GM12878 (cell line): ENCODE measurements at regions not wholly inside any gene's neighbourhood (a gene's known extent, or its start where the extent isn't known, plus 50 kb on each side); places are given as distances from the start of the nearest gene placed in this dataset.

ENCODE experiments used
- ATAC-seq: fragments of 200-7000 bp; cut with Tn5 transposase; 3 replicates; pipeline ENCODE4 v1.9.1; 2020; ENCODE audit warnings: mild to moderate bottlenecking, moderate library complexity
- BruUV-seq: library from RNA; stranded (reverse); fragments of 400-500 nt; replicated peaks from 2 replicates; lab custom pipeline; 2021; lab: Mats Ljungman, UMichigan
- CTCF ChIA-PET: fragments of 300-600 bp; sonication (Branson Sonifier 250); formaldehyde crosslinking; extraction: SDS; loops from one replicate; lab custom pipeline; 2021; ENCODE audit warnings: inconsistent platforms; lab: Yijun Ruan, JAX
- POLR2A ChIA-PET: fragments of 350-600 bp; formaldehyde crosslinking; extraction: SDS; loops from one replicate; lab custom pipeline; 2021; ENCODE audit warnings: inconsistent platforms; lab: Charles Lee
- RAD21 ChIA-PET: fragments of 300-600 bp; sonication (Branson Sonifier 250); formaldehyde crosslinking; loops from one replicate; lab custom pipeline; 2023; ENCODE audit warnings: antibody characterized with exemption; ENCODE audit not compliant: unreplicated experiment; lab: Charles Lee
- SMC1A ChIA-PET: fragments of 300-600 bp; sonication (Branson Sonifier 250); formaldehyde crosslinking; loops from one replicate; lab custom pipeline; 2023; ENCODE audit not compliant: unreplicated experiment, uncharacterized antibody; lab: Charles Lee
- DNase-seq: peaks from one replicate; pipeline ENCODE4 v3.0.0-alpha.2; 2011; ENCODE audit warnings: low read depth, low spot score
- FAIRE-seq: peaks from 3 replicates; lab custom pipeline; 2011; peaks lifted over from hg19 to GRCh38; lab: Jason Lieb, UNC
- H2AFZ ChIP-seq: 2 replicates; pipeline ENCODE4 v1.6.0; 2011; ENCODE audit warnings: low read depth, low read length, control low read depth; ENCODE audit not compliant: control insufficient read depth
- H3K27ac ChIP-seq: 2 replicates; pipeline ENCODE4 v1.5.1; 2011; ENCODE audit warnings: control low read depth; ENCODE audit not compliant: control insufficient read depth, insufficient read depth
- H3K27me3 ChIP-seq, 2 experiments: replicated peaks in 1 of 2; 2 replicates each; pipeline versions ENCODE4 v1.6.0 to v1.6.1; 2011; ENCODE audit warnings: low read length in 1 of 2; ENCODE audit not compliant: control insufficient read depth in 2 of 2, insufficient read depth in 2 of 2
- H3K36me3 ChIP-seq, 2 experiments: 2 replicates each; pipeline ENCODE4 v1.5.1; 2011; ENCODE audit warnings: low read length in 1 of 2; ENCODE audit not compliant: control insufficient read depth in 2 of 2, insufficient read depth in 2 of 2
- H3K4me1 ChIP-seq: 2 replicates; pipeline ENCODE4 v1.6.1; 2011; ENCODE audit warnings: mild to moderate bottlenecking, low read length, moderate library complexity, mixed read lengths; ENCODE audit not compliant: control insufficient read depth, insufficient read depth
- H3K4me2 ChIP-seq: 2 replicates; pipeline ENCODE4 v1.6.0; 2011; ENCODE audit warnings: control low read depth; ENCODE audit not compliant: control insufficient read depth, insufficient read depth
- H3K4me3 ChIP-seq: fragments of 200-600 bp; sonication (generic); 2 replicates; pipeline ENCODE4 v1.5.1; 2016
- H3K79me2 ChIP-seq: 2 replicates; pipeline ENCODE4 v1.6.0; 2011; ENCODE audit warnings: low read length; ENCODE audit not compliant: control insufficient read depth, insufficient read depth
- H3K9ac ChIP-seq: 2 replicates; pipeline ENCODE4 v1.8.0; 2011; ENCODE audit warnings: low read length, control low read depth, mixed read lengths; ENCODE audit not compliant: control insufficient read depth, insufficient read depth
- H3K9me3 ChIP-seq: replicated peaks from 3 replicates; pipeline ENCODE4 v1.5.1; 2011; ENCODE audit warnings: mild to moderate bottlenecking, low read length; ENCODE audit not compliant: control insufficient read depth, insufficient read depth
- H4K20me1 ChIP-seq: 2 replicates; pipeline ENCODE4 v1.6.0; 2011; ENCODE audit not compliant: control insufficient read depth, insufficient read depth
- BHLHE40 ChIP-seq, 2 experiments: fragments of 450-650 bp in 1 of 2; IDR thresholded peaks; 2 replicates each; pipeline ENCODE4 v1.6.1; 2011 to 2017; ENCODE audit warnings: low read depth in 2 of 2, borderline replicate concordance in 1 of 2, improper control_type of control experiment in 1 of 2, low read length in 1 of 2, mild to moderate bottlenecking in 1 of 2
- CBX5 ChIP-seq: sonication (generic); IDR thresholded peaks from 2 replicates; pipeline ENCODE4 v1.6.1; 2016; ENCODE audit warnings: low read depth, moderate library complexity, mild to moderate bottlenecking, inconsistent platforms
- CHD4 ChIP-seq: fragments of 200-600 bp; sonication (generic); IDR thresholded peaks from 2 replicates; pipeline ENCODE4 v1.6.1; 2016; ENCODE audit warnings: mild to moderate bottlenecking
- FOS ChIP-seq: IDR thresholded peaks from 3 replicates; pipeline ENCODE4 v1.6.1; 2011; ENCODE audit warnings: borderline replicate concordance; ENCODE audit not compliant: insufficient read length; ENCODE audit errors: extremely low read depth
- GATAD2B ChIP-seq: fragments of 450-650 bp; conservative IDR thresholded peaks from 2 replicates; pipeline ENCODE4 v1.6.1; 2017; ENCODE audit warnings: low read depth, mild to moderate bottlenecking, moderate library complexity
- IRF4 ChIP-seq: IDR thresholded peaks from 2 replicates; pipeline ENCODE4 v1.6.1; 2011; ENCODE audit warnings: low read depth, low read length
- POLR2AphosphoS5 ChIP-seq: IDR thresholded peaks from 2 replicates; pipeline ENCODE4 v1.6.1; 2011; ENCODE audit warnings: mild to moderate bottlenecking, low read length, inconsistent platforms
- RAD21 ChIP-seq: IDR thresholded peaks from 2 replicates; pipeline ENCODE4 v1.6.1; 2011; ENCODE audit warnings: mild to moderate bottlenecking, low read depth, low read length, moderate library complexity; ENCODE audit not compliant: insufficient read depth
- RCOR1 ChIP-seq: conservative IDR thresholded peaks from 2 replicates; pipeline ENCODE4 v1.6.1; 2012; ENCODE audit warnings: low read depth, low read length, improper control_type of control experiment
- SRF ChIP-seq, 2 experiments: IDR thresholded peaks; 2 replicates each; pipeline ENCODE4 v1.6.1; 2011; ENCODE audit warnings: low read depth in 2 of 2, low read length in 2 of 2, mild to moderate bottlenecking in 1 of 2, moderate library complexity in 1 of 2
- SUPT20H ChIP-seq: IDR thresholded peaks from 2 replicates; pipeline ENCODE4 v1.6.1; 2011; ENCODE audit warnings: low read depth, mild to moderate bottlenecking, low read length, moderate library complexity, borderline replicate concordance; ENCODE audit not compliant: control insufficient read depth
- YY1 ChIP-seq: IDR thresholded peaks from 2 replicates; pipeline ENCODE4 v1.6.1; 2011; ENCODE audit warnings: low read depth, mild to moderate bottlenecking, low read length
- ZBTB4 ChIP-seq: fragments of 450-650 bp; formaldehyde crosslinking; IDR thresholded peaks from 2 replicates; pipeline ENCODE4 v1.4.0; 2022; ENCODE audit warnings: mild to moderate bottlenecking, moderate library complexity
- WGBS: methylation state at CpG from one replicate; pipeline ENCODE4 v1.1.6; 2016; ENCODE audit warnings: low lambda C conversion rate; ENCODE audit not compliant: insufficient replicate concordance, insufficient coverage; ENCODE audit errors: missing lambda C conversion rate; 5-methylcytosine and 5-hydroxymethylcytosine counted together
- in situ Hi-C: fragments of 300-500 bp; cut with MboI; formaldehyde crosslinking; loops from 9 replicates; pipeline ENCODE4 v1.14.3; 2018; ENCODE audit warnings: mixed read lengths
- intact Hi-C: fragments of 100-400 bp; cut with micrococcal nuclease; formaldehyde crosslinking; loops from one replicate; pipeline ENCODE4 v1.14.2; 2022; ENCODE audit not compliant: unreplicated experiment
- TF ChIP-seq, protein P1 (sequence below): fragments of 150-350 bp; IDR thresholded peaks from 2 replicates; pipeline ENCODE4 v1.6.1; 2014; ENCODE audit warnings: mild to moderate bottlenecking, low read depth, low read length
- TF ChIP-seq, protein P2 (sequence below): fragments of 450-650 bp; IDR thresholded peaks from 2 replicates; pipeline ENCODE4 v1.6.1; 2018; ENCODE audit warnings: mild to moderate bottlenecking, low read depth, moderate library complexity; ENCODE audit not compliant: partially characterized antibody

DNA sequence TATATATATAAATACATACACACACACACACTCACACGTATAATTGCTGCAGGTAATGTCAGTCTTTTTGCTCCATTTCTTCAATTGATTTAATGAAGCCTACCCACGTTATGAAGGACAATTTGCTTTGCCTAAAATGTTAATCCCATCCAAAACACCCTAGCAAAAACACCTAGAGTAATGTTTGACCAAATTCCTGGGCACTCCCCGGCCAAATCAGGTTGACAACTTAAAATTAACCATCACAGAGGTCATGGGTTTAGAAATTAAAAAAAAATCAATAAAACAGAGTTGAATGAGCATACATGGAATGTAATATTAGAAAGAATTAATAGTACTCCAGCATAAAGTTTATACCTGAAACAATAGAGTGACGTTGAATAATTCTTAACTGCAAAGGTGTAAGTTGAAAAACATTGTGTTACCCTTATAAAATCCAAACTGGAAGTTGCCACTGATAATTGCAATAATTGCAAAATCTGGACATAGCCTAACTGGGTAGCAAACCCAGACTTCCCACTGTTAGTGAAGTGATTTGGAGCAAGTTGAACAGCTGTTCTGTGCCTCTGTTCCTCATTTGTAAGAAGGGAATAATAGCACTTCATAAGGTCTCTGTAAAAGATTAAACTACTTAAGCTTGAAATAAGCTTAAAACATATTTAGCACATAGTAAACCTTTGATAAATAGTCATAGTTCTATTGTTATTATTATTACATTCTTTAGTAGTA lies 2120.5 kb downstream of the PCDH7 start:
- in situ Hi-C loops (no loop called here), intact Hi-C loops (loop anchor here (10.0 kb wide), 1 partner anchor 376 kb away; no protein-coding TSS in a partner anchor)
- RAD21 ChIA-PET = no interaction called here
- Histone ChIP-seq H4K20me1 (no peaks in the 10 kb centered on the region), H3K4me1 (no peaks in the 10 kb centered on the region), H2AFZ (no peak overlapping the region), H3K4me3 (no peak overlapping the region), H3K4me2 (no peak overlapping the region), H3K36me3 (no peaks in the 10 kb centered on the region), H3K79me2 (no peaks in the 10 kb centered on the region), H3K27ac (no peak overlapping the region), H3K9ac (no peak overlapping the region), H3K9me3 (no peaks in the 10 kb centered on the region), H3K27me3 (no peaks in the 10 kb centered on the region)
- POLR2A ChIA-PET = no interaction called here
- CTCF ChIA-PET = no interaction called here
- SMC1A ChIA-PET = no interaction called here
- FAIRE-seq (no peak), DNase-seq (no peak), ATAC-seq (no peak)
- 12% methylated on average over 4 of the region's 4 CpGs for WGBS
- no TSS peak for BruUV-seq
- TF ChIP-seq FOS = no peak
- TF ChIP-seq ZBTB4 (CRISPR knock-in tag) = no peak
- no peak for TF ChIP-seq YY1
- TF ChIP-seq RCOR1 = no peak
- TF ChIP-seq, protein P1, sequence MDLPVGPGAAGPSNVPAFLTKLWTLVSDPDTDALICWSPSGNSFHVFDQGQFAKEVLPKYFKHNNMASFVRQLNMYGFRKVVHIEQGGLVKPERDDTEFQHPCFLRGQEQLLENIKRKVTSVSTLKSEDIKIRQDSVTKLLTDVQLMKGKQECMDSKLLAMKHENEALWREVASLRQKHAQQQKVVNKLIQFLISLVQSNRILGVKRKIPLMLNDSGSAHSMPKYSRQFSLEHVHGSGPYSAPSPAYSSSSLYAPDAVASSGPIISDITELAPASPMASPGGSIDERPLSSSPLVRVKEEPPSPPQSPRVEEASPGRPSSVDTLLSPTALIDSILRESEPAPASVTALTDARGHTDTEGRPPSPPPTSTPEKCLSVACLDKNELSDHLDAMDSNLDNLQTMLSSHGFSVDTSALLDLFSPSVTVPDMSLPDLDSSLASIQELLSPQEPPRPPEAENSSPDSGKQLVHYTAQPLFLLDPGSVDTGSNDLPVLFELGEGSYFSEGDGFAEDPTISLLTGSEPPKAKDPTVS = no peak
- TF ChIP-seq RAD21 = no peak
- TF ChIP-seq, protein P2, sequence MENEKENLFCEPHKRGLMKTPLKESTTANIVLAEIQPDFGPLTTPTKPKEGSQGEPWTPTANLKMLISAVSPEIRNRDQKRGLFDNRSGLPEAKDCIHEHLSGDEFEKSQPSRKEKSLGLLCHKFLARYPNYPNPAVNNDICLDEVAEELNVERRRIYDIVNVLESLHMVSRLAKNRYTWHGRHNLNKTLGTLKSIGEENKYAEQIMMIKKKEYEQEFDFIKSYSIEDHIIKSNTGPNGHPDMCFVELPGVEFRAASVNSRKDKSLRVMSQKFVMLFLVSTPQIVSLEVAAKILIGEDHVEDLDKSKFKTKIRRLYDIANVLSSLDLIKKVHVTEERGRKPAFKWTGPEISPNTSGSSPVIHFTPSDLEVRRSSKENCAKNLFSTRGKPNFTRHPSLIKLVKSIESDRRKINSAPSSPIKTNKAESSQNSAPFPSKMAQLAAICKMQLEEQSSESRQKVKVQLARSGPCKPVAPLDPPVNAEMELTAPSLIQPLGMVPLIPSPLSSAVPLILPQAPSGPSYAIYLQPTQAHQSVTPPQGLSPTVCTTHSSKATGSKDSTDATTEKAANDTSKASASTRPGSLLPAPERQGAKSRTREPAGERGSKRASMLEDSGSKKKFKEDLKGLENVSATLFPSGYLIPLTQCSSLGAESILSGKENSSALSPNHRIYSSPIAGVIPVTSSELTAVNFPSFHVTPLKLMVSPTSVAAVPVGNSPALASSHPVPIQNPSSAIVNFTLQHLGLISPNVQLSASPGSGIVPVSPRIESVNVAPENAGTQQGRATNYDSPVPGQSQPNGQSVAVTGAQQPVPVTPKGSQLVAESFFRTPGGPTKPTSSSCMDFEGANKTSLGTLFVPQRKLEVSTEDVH = no peak
- no peak for TF ChIP-seq SRF (IDR thresholded peaks at IDR 0.05; ENCODE audit: low read depth in 2 of 2, low read length in 2 of 2)
- no peak for TF ChIP-seq IRF4
- no peak for TF ChIP-seq CHD4
- TF ChIP-seq SUPT20H = no peak
- TF ChIP-seq POLR2AphosphoS5 = no peak
- TF ChIP-seq CBX5 = no peak
- TF ChIP-seq BHLHE40 (IDR thresholded peaks at IDR 0.05; ENCODE audit: borderline replicate concordance in 1 of 2, low read depth in 2 of 2, low read length in 1 of 2) = no peak
- no peak for TF ChIP-seq GATAD2B
